ENCODE measurements at regions not wholly inside any gene's neighbourhood (a gene's known extent, or its start where the extent isn't known, plus 50 kb on each side); places are given as distances from the start of the nearest gene placed in this dataset.
A peak's percentile ranks its signal among the peaks of the same experiment; 100 is the strongest.
"Not testable (repeated sequence)": the region's sequence is repeated elsewhere in the genome, so short reads cannot be mapped to it uniquely, and the experiment has no call there.

DNA sequence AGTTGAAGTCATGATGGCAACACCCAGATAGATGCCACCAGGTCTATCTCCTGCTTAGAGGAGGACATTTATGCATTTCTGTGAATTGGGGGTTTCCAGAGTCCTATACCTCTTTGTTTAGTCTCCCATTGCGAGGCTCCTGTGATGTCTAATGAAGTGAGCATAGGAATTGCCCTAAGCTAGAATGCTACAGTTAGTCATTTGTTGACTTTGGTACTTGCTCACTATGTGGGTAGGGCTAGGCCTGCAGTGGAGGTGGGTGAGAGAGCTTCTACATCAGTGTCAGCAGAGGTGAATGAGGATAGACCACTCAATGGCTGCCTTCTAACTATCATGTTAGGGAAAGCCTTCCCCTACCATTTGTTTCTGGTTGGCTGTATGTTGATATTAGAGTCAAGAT, 173.3 kb upstream of the POC5 start:
- TF ChIP-seq TAF1 (IDR thresholded peaks at IDR 0.05; ENCODE audit: borderline replicate concordance, low read depth, low read length) (no peak), POLR2AphosphoS5 (IDR thresholded peaks at IDR 0.05; ENCODE audit: low read depth, low read length) (no peak), POLR2A (IDR thresholded peaks at IDR 0.05; ENCODE audit: low read depth, low read length) (no peak)
- DNase-seq (ENCODE audit: insufficient read length) (no peak), FAIRE-seq (no peak)

DNA sequence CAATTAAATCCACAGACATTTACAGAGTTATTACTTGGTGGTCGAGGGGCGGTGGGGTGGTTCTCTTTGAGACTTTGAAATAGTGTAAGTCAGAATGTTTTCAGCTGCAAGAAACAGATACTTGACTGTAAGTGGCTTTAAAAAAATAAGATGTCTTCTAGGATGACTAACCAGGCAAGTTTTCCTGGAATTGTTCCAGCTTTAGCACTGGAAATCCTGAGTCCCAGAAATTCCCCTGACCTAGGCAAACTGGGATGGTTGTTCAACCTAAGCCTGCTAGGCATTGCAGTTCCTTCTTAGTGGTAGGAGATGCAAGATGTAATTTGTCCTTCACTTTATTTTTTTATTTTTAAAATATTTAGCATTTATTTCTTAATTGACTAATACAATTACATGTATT, 169.5 kb upstream of the POC5 start:
- no peak for FAIRE-seq
- TF ChIP-seq POLR2AphosphoS5 (IDR thresholded peaks at IDR 0.05; ENCODE audit: low read depth, low read length), result no peak
- no peak for DNase-seq (ENCODE audit: insufficient read length)

DNA sequence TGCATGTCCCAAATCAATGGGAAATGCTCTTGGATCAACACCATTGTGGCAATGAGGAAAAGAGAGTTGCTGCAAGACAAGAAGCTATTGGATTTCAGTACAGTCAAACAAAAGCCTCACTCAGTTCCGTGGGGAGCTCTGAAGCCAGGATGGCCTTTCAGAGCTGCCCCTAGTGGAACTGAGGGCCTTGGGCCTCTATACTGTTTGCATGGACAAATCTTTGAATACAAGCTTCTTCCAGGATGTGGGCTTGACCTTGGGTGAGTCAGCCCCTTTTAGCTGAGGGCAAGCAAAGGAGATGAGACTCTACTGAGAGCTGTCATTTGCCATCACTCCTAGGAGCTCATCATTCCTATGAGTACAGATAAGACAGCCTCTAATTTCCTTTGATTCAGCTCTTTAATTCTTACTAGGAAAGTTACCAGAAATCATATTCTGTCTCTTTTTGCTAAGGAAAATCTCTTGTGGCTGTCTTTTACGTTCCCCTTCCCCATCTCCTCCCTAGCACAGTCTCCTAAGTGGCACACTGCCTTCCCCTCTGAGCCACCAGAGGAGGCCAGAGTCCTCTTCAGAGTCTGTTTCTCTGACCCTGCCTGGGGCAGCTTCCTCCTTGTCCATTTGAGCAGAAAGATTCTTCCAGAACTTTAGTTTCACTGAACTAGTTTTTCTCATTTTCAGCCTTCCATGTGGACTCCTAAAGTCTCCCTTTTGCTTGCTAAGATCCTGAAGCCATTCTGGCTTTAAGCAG, 168.8 kb upstream of the POC5 start:
- DNase-seq (ENCODE audit: insufficient read length), result no peak
- no peak for TF ChIP-seq POLR2AphosphoS5 (IDR thresholded peaks at IDR 0.05; ENCODE audit: low read depth, low read length)
- no peak for TF ChIP-seq TAF1 (IDR thresholded peaks at IDR 0.05; ENCODE audit: borderline replicate concordance, low read depth, low read length)
- TF ChIP-seq POLR2A (IDR thresholded peaks at IDR 0.05; ENCODE audit: low read depth, low read length), result no peak
- no peak for FAIRE-seq

DNA sequence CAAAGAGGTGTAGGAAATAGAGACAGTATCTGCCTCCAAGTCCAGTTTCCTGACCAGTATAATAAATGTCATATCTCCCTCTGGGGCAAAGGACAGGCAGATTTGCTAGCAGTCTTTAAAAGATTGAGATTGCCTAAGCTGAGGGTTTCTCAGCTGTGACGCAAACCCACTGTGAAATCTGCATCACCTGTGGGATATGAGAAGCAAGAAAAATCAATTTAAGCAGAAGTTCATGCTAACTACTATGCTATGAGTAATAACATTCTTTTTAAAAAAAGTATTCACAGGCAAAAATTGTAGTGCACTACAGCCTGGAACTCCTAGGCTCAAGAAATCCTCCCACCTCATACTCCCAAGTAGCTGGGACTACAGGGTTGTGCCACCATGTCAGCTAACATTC, 168.1 kb upstream of the POC5 start:
- no peak for FAIRE-seq
- TF ChIP-seq POLR2AphosphoS5 (IDR thresholded peaks at IDR 0.05; ENCODE audit: low read depth, low read length), result no peak
- TF ChIP-seq POLR2A (IDR thresholded peaks at IDR 0.05; ENCODE audit: low read depth, low read length), result no peak
- TF ChIP-seq TAF1 (IDR thresholded peaks at IDR 0.05; ENCODE audit: borderline replicate concordance, low read depth, low read length), result no peak
- DNase-seq (ENCODE audit: insufficient read length), result no peak

DNA sequence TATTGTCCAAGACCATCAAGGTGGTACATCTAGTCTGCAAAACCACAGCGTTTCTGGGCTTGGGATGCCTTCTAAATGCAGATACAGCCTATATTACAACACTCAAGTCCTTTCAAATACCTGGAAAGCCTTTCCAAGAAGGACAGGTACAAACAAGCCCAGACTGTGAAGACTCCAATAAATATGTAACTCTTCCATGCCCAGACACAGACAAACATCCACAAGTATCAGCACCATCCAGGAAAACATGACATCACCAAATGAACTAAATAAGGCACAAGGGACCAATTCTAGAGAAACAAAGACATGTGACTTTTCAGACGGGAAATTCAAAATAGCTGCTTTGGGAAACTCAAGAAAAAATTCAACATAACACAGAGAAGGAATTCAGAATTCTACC, 152.7 kb upstream of the POC5 start:
- FAIRE-seq (no peak), DNase-seq (ENCODE audit: insufficient read length) (no peak)
- no peak for TF ChIP-seq POLR2A (IDR thresholded peaks at IDR 0.05; ENCODE audit: low read depth, low read length)
- TF ChIP-seq TAF1 (IDR thresholded peaks at IDR 0.05; ENCODE audit: borderline replicate concordance, low read depth, low read length), result no peak
- no peak for TF ChIP-seq POLR2AphosphoS5 (IDR thresholded peaks at IDR 0.05; ENCODE audit: low read depth, low read length)

DNA sequence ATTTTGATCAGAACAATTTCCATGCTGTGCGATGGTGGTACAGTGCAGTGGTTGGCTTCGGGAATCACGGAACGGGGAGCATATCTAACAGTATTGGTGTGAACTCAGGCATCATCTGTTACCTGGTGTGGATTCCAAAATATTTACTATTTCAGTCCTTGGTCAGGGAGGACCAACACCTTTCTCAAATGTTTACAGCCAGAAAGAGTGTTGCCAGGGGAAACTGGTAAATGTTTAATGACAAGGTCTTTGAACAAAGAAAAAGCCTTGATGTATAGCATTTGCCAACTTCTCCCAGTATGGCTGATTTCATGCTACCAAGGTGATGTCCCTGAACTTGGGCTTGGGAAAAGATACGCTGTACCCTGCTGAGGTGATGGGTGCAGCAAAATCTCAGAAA, 145.6 kb upstream of the POC5 start:
- no peak for TF ChIP-seq POLR2A (IDR thresholded peaks at IDR 0.05; ENCODE audit: low read depth, low read length)
- no peak for TF ChIP-seq TAF1 (IDR thresholded peaks at IDR 0.05; ENCODE audit: borderline replicate concordance, low read depth, low read length)
- no peak for TF ChIP-seq POLR2AphosphoS5 (IDR thresholded peaks at IDR 0.05; ENCODE audit: low read depth, low read length)
- DNase-seq (ENCODE audit: insufficient read length) (no peak), FAIRE-seq (no peak)

DNA sequence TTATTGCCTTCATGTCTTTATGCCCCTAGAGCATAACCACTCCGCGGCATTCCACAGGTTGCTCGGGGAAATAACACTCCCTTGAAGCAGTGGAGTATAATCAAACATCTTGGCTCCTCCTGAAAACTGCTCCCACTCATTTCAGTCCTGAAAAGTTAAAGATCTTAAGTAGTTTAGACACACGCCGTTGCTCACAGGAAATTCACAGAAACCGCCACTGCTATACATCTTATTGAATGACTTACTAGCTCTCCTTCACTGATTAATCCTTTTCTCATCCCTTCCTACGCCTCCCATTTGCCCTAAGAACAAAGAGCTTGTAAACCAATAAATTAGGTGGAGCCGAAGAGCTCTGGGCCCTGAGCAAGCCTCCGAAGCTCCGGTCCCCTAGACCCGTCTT, 142.4 kb upstream of the POC5 start:
- not testable (repeated sequence) for DNase-seq (ENCODE audit: insufficient read length); FAIRE-seq

DNA sequence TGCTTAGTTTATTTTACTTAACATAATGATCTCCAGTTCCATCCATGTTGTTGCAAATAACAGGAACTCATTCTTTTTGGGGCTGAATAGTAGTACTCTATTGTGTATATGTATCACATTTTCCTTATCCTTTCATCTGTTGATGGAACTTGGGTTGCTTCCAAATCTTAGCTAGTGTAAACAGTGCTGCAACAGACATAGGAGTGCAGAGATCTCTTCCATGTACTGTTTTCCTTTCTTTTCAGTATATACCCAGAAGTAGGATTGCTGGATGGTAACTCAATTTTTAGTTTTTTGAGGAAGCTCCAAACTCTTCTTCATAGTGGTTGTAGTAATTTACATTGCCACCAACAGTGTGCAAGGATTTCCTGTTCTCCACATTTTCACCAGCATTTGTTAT, 138.8 kb upstream of the POC5 start:
- FAIRE-seq, result no peak
- no peak for TF ChIP-seq POLR2AphosphoS5 (IDR thresholded peaks at IDR 0.05; ENCODE audit: low read depth, low read length)
- no peak for TF ChIP-seq TAF1 (IDR thresholded peaks at IDR 0.05; ENCODE audit: borderline replicate concordance, low read depth, low read length)
- TF ChIP-seq POLR2A (IDR thresholded peaks at IDR 0.05; ENCODE audit: low read depth, low read length), result no peak
- no peak for DNase-seq (ENCODE audit: insufficient read length)

DNA sequence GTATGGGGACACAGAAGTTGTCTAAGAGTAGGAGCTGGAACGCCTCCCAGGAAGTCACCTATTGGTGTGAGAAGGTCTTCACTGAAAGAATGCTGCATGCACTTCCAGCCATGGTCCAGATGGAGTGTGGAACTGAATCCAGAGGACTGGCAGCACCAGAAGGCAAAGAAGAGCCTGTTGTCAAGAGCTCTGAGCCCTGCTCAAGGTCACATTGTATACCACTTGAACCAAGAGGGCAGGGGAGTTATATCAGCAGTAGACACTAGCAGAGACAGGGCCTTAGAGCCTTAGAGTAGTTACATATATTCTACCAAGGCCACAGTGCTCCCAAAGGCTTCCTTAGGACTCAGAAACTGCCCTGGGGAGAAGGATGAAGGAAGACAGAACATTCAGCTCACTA, 130.8 kb upstream of the POC5 start:
- DNase-seq (ENCODE audit: insufficient read length) (no peak), FAIRE-seq (no peak)
- TF ChIP-seq POLR2A (IDR thresholded peaks at IDR 0.05; ENCODE audit: low read depth, low read length) (no peak), POLR2AphosphoS5 (IDR thresholded peaks at IDR 0.05; ENCODE audit: low read depth, low read length) (no peak), TAF1 (IDR thresholded peaks at IDR 0.05; ENCODE audit: borderline replicate concordance, low read depth, low read length) (no peak)

DNA sequence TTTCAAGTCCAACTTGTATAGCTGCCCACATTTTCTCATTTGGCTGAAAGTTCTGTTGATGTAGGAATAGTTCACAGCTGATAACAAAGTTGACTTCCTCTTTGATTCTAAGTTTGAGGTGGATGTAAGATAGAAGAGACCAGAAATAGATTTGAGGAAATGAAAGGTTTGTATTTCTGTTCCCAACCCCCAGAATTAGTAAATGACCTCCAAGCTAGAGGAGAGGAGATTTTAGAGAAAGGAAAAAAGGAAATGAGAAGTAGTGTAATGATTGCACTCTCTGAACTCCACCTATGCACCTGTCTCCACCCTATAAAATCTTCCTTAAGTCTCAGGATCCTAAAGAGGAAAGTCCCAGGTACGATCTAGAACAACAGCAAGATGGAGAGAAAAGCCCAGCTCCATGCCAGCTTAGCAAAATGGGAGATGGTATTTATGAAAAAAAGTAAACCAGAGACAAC, 130.4 kb upstream of the POC5 start:
- DNase-seq (ENCODE audit: insufficient read length), result peak; percentile 29
- FAIRE-seq, result peak; percentile 98
- TF ChIP-seq POLR2A (IDR thresholded peaks at IDR 0.05; ENCODE audit: low read depth, low read length) (no peak), POLR2AphosphoS5 (IDR thresholded peaks at IDR 0.05; ENCODE audit: low read depth, low read length) (0 out of 2 replicates have a peak, but pooled peaks have one; percentile 19)

DNA sequence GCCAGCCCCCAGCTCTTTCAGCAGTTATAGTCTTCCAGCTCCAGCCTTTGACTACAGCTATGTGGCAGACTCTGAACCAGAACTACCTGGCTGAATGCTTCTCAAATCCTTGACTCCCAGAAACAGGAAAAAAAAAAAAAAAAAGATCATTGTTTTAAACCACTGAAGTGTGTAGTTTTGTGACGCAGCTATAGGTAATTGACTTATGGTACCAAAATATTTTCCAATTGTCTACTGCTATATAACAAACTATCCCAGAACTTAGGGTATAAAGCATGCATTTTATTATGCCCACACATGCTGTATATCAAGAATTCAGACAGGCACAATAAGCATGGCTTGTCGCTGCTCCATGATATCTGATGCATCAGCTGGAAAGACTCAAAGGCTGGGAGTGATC, 127.1 kb upstream of the POC5 start:
- no peak for TF ChIP-seq POLR2A (IDR thresholded peaks at IDR 0.05; ENCODE audit: low read depth, low read length)
- no peak for TF ChIP-seq POLR2AphosphoS5 (IDR thresholded peaks at IDR 0.05; ENCODE audit: low read depth, low read length)
- TF ChIP-seq TAF1 (IDR thresholded peaks at IDR 0.05; ENCODE audit: borderline replicate concordance, low read depth, low read length), result no peak
- no peak for DNase-seq (ENCODE audit: insufficient read length)
- no peak for FAIRE-seq

DNA sequence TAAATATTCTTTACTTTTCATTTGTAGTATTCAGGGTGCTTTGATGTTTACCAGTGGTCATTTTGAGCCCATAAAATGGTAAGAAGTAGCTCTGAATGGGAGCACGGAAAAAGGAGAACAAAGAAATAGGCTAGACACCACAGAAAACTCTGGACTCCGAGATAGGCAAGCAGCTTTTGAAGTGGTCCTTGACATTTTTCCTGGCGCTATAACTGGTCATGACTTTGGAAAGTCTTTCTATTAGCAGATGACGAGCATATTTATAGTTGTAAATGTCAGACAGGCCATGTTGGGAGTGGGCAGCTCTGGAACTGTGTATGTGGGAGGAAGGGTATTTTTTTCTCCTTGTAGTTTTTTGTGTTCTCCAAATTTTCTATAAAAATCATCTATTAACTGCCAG, 126.1 kb upstream of the POC5 start:
- FAIRE-seq (no peak), DNase-seq (ENCODE audit: insufficient read length) (no peak)
- TF ChIP-seq POLR2A (IDR thresholded peaks at IDR 0.05; ENCODE audit: low read depth, low read length), result no peak
- no peak for TF ChIP-seq POLR2AphosphoS5 (IDR thresholded peaks at IDR 0.05; ENCODE audit: low read depth, low read length)
- TF ChIP-seq TAF1 (IDR thresholded peaks at IDR 0.05; ENCODE audit: borderline replicate concordance, low read depth, low read length), result no peak

DNA sequence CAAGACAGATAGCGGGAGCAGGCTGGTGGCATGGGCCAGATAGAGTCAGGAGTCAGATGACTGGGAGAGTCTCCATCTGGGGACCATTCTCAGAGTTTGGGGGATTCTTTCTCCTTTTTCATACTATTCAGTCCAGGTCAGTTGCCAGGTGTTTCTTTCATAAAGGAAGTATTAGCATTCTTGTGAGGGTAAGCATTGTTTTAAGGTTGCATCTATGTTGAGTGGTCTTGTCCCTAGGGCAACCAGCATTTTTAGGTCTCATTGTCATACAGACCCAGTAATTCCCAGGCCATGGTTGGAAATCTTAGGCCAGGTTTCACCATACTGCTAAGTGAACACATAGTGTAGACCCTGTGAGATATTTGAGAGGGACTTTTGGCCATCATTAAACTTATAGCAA, 122.3 kb upstream of the POC5 start:
- TF ChIP-seq TAF1 (IDR thresholded peaks at IDR 0.05; ENCODE audit: borderline replicate concordance, low read depth, low read length) (no peak), POLR2A (IDR thresholded peaks at IDR 0.05; ENCODE audit: low read depth, low read length) (no peak), POLR2AphosphoS5 (IDR thresholded peaks at IDR 0.05; ENCODE audit: low read depth, low read length) (no peak)
- DNase-seq (ENCODE audit: insufficient read length) (no peak), FAIRE-seq (peak; percentile 81)

All from GM12892 (cell line).